HepG2 (cell line): ENCODE measurements at regions not wholly inside any gene's neighbourhood (a gene's known extent, or its start where the extent isn't known, plus 50 kb on each side); places are given as distances from the start of the nearest gene placed in this dataset.
"Not testable (repeated sequence)": the region's sequence is repeated elsewhere in the genome, so short reads cannot be mapped to it uniquely, and the experiment has no call there.

ENCODE experiments used
- ATAC-seq: fragments of 200-7000 bp; cut with Tn5 transposase; 3 replicates; pipeline ENCODE4 v1.9.1; 2020; ENCODE audit warnings: mild to moderate bottlenecking, moderate library complexity
- BruUV-seq: library from RNA; stranded (reverse); fragments of 400-500 nt; replicated peaks from 2 replicates; lab custom pipeline; 2021; lab: Mats Ljungman, UMichigan
- CTCF ChIA-PET: fragments of 300-600 bp; formaldehyde crosslinking; extraction: SDS; loops from one replicate; lab custom pipeline; 2021; ENCODE audit warnings: low total read pairs, inconsistent platforms, low intra/inter-chr PET ratio; lab: Yijun Ruan, JAX
- POLR2A ChIA-PET: fragments of 350-600 bp; sonication (Branson Sonifier 250); formaldehyde crosslinking; loops from one replicate; lab custom pipeline; 2020; ENCODE audit warnings: antibody characterized with exemption, inconsistent platforms; lab: Yijun Ruan, JAX
- DNase-seq: peaks from one replicate; pipeline ENCODE4 v3.0.0-alpha.2; 2015; ENCODE audit warnings: low spot score
- FAIRE-seq: peaks from 3 replicates; lab custom pipeline; 2011; peaks lifted over from hg19 to GRCh38; lab: Jason Lieb, UNC
- H2AFZ ChIP-seq: one replicate; pipeline ENCODE4 v1.6.1; 2011; ENCODE audit warnings: low read length, inconsistent platforms
- H3K27ac ChIP-seq: fragments of 300-600 bp; 3 replicates; pipeline ENCODE4 v1.8.0; 2011; ENCODE audit warnings: mixed run types, mild to moderate bottlenecking, mixed read lengths, low read length, inconsistent platforms; ENCODE audit not compliant: insufficient read depth; ENCODE audit errors: extremely low read length
- H3K27me3 ChIP-seq, 2 experiments: fragments of 200-600 bp in 1 of 2; 2 replicates in 1 of 2; 3 replicates in 1 of 2; pipeline versions ENCODE4 v1.6.0 to v1.8.0; 2011; ENCODE audit warnings: low read length in 2 of 2, mild to moderate bottlenecking in 2 of 2, moderate library complexity in 2 of 2, inconsistent platforms in 1 of 2; ENCODE audit not compliant: insufficient read depth in 2 of 2, control insufficient read depth in 1 of 2
- H3K36me3 ChIP-seq, 2 experiments: fragments of 200-600 bp in 1 of 2; replicated peaks in 1 of 2; 2 replicates in 1 of 2; 3 replicates in 1 of 2; pipeline versions ENCODE4 v1.5.1 to v1.8.0; 2011; ENCODE audit warnings: low read length in 2 of 2, inconsistent platforms in 1 of 2; ENCODE audit not compliant: insufficient read depth in 2 of 2, control insufficient read depth in 1 of 2
- H3K4me1 ChIP-seq: 2 replicates; pipeline ENCODE4 v1.5.1; 2012; ENCODE audit warnings: low read length, inconsistent platforms; ENCODE audit not compliant: insufficient read depth
- H3K4me2 ChIP-seq: 2 replicates; pipeline ENCODE4 v1.6.0; 2011; ENCODE audit warnings: low read depth, low read length, inconsistent platforms
- H3K4me3 ChIP-seq, 3 experiments: fragments of 200-600 bp in 1 of 3; sonication (generic), shearing (Covaris generic) in 1 of 3; replicated peaks in 1 of 3; 2 replicates each; pipeline ENCODE4 v1.5.1; 2011 to 2016; ENCODE audit warnings: low read length in 3 of 3, inconsistent platforms in 2 of 3, low read depth in 2 of 3, mild to moderate bottlenecking in 2 of 3, control low read depth in 1 of 3, mixed read lengths in 1 of 3; ENCODE audit not compliant: insufficient read depth in 1 of 3
- H3K79me2 ChIP-seq: one replicate; pipeline ENCODE4 v1.6.1; 2011; ENCODE audit warnings: low read length, inconsistent platforms; ENCODE audit not compliant: insufficient read depth
- H3K9ac ChIP-seq: 2 replicates; pipeline ENCODE4 v1.6.0; 2011; ENCODE audit warnings: mild to moderate bottlenecking, low read depth, low read length, inconsistent platforms; ENCODE audit not compliant: insufficient read depth
- H3K9me3 ChIP-seq: 2 replicates; pipeline ENCODE4 v1.5.1; 2012; ENCODE audit warnings: mild to moderate bottlenecking, low read length
- H4K20me1 ChIP-seq: 2 replicates; pipeline ENCODE4 v1.6.0; 2011; ENCODE audit warnings: inconsistent platforms, mild to moderate bottlenecking, low read length, moderate library complexity; ENCODE audit not compliant: insufficient read depth
- NR2C2 ChIP-seq: sonication (generic); formaldehyde crosslinking; IDR thresholded peaks from 2 replicates; pipeline ENCODE4 v1.4.0; 2020; ENCODE audit warnings: missing genetic modification reagents, mild to moderate bottlenecking, moderate library complexity, borderline replicate concordance
- NR3C1 ChIP-seq: sonication (generic); formaldehyde crosslinking; IDR thresholded peaks from 2 replicates; pipeline ENCODE4 v1.4.0; 2020; ENCODE audit warnings: missing genetic modification reagents
- POLR2AphosphoS2 ChIP-seq: IDR thresholded peaks from 2 replicates; pipeline ENCODE4 v1.6.1; 2011; ENCODE audit warnings: low read depth, low read length, improper control_type of control experiment
- RARA ChIP-seq: IDR thresholded peaks from 2 replicates; pipeline ENCODE4 v1.6.1; 2016; ENCODE audit warnings: missing genetic modification reagents, missing compliant biosample characterization
- SNAI1 ChIP-seq: sonication (generic); formaldehyde crosslinking; IDR thresholded peaks from 2 replicates; pipeline ENCODE4 v1.5.0; 2020; ENCODE audit warnings: mild to moderate bottlenecking, missing genetic modification reagents, borderline replicate concordance
- SRF ChIP-seq: IDR thresholded peaks from 2 replicates; pipeline ENCODE4 v1.6.1; 2011; ENCODE audit warnings: mild to moderate bottlenecking, low read depth, low read length, moderate library complexity
- ZNF225 ChIP-seq: sonication (generic); formaldehyde crosslinking; IDR thresholded peaks from 2 replicates; pipeline ENCODE4 v1.4.0; 2020; ENCODE audit warnings: mild to moderate bottlenecking, missing genetic modification reagents
- ZNF407 ChIP-seq: sonication (generic); formaldehyde crosslinking; IDR thresholded peaks from one replicate; pipeline ENCODE4 v1.5.1; 2020; ENCODE audit warnings: mild to moderate bottlenecking, missing genetic modification reagents; ENCODE audit errors: not compliant biosample characterization
- WGBS: methylation state at CpG from one replicate; pipeline ENCODE4 v1.1.6; 2017; ENCODE audit warnings: low lambda C conversion rate; 5-methylcytosine and 5-hydroxymethylcytosine counted together
- in situ Hi-C: cut with HindIII; loops from 2 replicates; pipeline ENCODE4 v1.10.0; 2017; ENCODE audit warnings: low pct_unique_long_range_greater_than_20kb; ENCODE audit not compliant: extremely low pct_ligation_motif_present
- intact Hi-C: fragments of 100-400 bp; cut with micrococcal nuclease; formaldehyde crosslinking; loops from one replicate; pipeline ENCODE4 v1.10.0; 2022; ENCODE audit not compliant: unreplicated experiment

DNA sequence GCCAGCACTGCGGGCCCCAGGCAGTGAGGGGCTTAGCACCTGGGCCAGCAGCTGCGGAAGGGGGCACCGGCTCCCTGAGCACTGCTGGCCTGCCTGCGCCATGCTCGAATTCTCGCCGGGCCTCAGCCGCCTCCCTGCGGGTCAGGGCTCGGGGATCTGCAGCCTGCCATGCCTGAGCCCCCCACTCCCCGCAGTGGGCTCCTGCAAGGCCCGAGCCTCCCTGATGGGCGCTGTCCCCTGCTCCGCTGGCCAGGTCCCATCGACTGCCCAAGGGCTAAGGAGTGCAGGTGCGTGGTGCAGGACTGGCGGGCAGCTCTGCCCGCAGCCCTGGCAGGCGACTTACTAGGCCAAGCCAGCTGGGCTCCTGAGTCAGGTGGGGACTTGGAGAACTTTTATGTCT lies 133.3 kb upstream of the LMNTD1 start (continued):
- TF ChIP-seq ZNF407 (CRISPR knock-in tag), result no peak
- no peak for TF ChIP-seq NR3C1
- no peak for TF ChIP-seq NR2C2 (CRISPR knock-in tag)
- no peak for TF ChIP-seq SNAI1 (CRISPR knock-in tag)
- TF ChIP-seq RARA (CRISPR knock-in tag), result no peak

DNA sequence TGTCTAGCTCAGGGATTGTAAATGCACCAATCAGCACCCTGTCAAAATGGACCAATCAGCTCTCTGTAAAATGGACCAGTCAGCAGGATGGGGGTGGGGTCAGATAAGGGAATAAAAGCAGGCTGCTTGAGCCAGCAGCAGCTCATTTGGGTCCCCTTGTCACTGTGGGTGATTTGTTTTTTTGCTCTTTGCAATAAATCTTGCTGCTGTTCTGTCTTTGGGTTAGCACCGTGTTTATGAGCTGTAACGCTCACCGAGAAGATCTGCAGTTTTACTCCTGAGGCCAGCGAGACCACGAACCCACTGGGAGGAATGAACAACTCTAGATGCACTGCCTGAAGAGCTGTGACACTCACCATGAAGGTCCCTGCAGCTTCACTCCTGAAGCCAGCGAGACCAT lies 134.1 kb upstream of the LMNTD1 start:
- DNase-seq (no peak), ATAC-seq (no peak), FAIRE-seq (no peak)
- Histone ChIP-seq H3K4me2 (no peak overlapping the region), H3K4me1 (no peaks in the 10 kb centered on the region), H2AFZ (no peak overlapping the region), H3K27ac (no peak overlapping the region), H3K9me3 (no peaks in the 10 kb centered on the region), H3K27me3 (no peaks in the 10 kb centered on the region), H4K20me1 (no peaks in the 10 kb centered on the region), H3K9ac (no peak overlapping the region), H3K4me3 (no peak overlapping the region), H3K36me3 (no peaks in the 10 kb centered on the region), H3K79me2 (no peaks in the 10 kb centered on the region)
- no peak for TF ChIP-seq POLR2AphosphoS2
- TF ChIP-seq ZNF225 (CRISPR knock-in tag), result no peak
- no peak for TF ChIP-seq SRF
- CTCF ChIA-PET, result no interaction called here
- intact Hi-C loops (no loop called here), in situ Hi-C loops (no loop called here)
- POLR2A ChIA-PET, result no interaction called here
- WGBS, result 48% methylated on average over 6 of the region's 6 CpGs
- no TSS peak for BruUV-seq

DNA sequence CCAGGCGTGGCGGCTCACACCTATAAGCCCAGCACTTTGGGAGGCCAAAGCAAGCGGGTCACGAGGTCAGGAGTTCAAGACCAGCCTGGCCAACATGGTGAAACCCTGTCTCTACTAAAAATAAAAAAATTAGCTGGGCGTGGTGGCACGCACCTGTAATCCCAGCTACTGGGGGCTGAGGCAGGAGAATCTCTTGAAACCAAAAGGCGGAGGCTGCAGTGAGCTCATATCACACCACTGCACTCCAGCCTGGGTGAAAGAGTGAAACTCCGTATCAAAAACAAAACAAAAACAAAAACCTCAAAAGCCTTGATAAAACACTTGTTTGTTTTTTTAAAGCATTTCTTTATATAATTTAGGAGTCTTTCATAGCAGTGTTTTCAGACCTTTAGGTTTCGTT lies 135.8 kb upstream of the LMNTD1 start:
- H4K20me1 ChIP-seq, CTCF ChIA-PET, in situ Hi-C loops, H3K36me3 ChIP-seq, H3K4me2 ChIP-seq, H2AFZ ChIP-seq, H3K4me3 ChIP-seq, H3K27ac ChIP-seq, intact Hi-C loops, POLR2A ChIA-PET, FAIRE-seq, DNase-seq, ATAC-seq, BruUV-seq, H3K9ac ChIP-seq, H3K9me3 ChIP-seq, H3K4me1 ChIP-seq, H3K79me2 ChIP-seq, H3K27me3 ChIP-seq: not testable (repeated sequence)
- WGBS, result 21% methylated on average over 9 of the region's 9 CpGs
